Epidermal melanocyte (primary cell): ENCODE measurements at regions not wholly inside any gene's neighbourhood (a gene's known extent, or its start where the extent isn't known, plus 50 kb on each side); places are given as distances from the start of the nearest gene placed in this dataset.
"Not testable (repeated sequence)": the region's sequence is repeated elsewhere in the genome, so short reads cannot be mapped to it uniquely, and the experiment has no call there.

Experiments
- DNase-seq: peaks from one replicate; pipeline ENCODE4 v3.0.0; 2011; ENCODE audit warnings: low spot score; ENCODE audit not compliant: insufficient read length

DNA sequence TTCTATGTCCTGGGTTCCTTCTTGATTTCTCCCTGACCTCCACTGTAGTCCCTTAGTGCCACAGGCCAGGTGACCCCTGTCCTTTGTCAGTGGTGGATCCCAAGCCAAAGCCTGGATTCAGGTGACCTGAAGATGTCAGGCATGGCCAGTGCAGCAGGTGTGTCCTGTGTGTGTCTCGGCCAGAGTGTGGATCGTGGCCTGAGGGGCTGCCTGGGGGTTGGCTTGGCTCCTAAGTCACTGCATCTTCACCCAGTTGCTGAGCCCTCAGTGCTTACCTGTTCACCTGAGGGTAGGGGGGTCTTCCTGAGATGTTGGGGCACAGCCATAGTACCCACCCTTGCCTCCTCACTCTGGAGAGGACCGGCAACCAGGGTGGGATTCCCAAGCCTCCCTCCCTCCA, 61.8 kb upstream of the PITX1 start:
- DNase-seq: no peak

DNA sequence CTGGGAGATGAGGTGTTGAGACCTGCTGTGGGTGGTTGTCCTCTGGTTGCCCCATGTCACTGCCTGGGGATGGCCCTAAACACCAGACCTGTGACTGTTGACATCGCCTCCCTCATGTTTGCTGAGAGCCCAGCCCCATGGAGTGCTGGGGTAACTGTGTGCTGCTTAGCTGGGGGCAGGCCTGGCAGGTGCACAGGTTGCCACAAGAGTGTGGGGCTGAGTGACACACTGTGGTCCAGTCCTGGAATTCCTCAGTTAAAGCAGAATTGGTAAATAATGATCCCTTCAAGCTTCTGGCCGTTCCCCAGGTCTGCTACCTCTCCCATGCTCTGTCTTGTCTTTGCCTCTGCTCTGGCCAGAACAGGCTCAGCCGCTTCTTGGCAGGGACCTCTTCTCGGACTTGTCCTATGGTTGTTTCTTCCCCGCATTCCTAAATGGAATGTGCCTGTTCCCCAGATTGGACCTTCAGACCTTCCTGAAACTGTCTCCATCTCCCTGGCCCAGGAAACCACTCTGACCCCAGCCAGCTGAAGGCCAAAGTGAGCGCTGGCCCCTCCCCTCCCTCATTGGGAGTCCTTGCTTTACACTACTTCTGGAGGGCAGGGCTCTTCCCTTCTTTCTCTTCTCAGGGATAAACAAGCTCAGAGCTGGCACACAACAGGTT, 61.2 kb upstream of the PITX1 start:
- DNase-seq: no peak

DNA sequence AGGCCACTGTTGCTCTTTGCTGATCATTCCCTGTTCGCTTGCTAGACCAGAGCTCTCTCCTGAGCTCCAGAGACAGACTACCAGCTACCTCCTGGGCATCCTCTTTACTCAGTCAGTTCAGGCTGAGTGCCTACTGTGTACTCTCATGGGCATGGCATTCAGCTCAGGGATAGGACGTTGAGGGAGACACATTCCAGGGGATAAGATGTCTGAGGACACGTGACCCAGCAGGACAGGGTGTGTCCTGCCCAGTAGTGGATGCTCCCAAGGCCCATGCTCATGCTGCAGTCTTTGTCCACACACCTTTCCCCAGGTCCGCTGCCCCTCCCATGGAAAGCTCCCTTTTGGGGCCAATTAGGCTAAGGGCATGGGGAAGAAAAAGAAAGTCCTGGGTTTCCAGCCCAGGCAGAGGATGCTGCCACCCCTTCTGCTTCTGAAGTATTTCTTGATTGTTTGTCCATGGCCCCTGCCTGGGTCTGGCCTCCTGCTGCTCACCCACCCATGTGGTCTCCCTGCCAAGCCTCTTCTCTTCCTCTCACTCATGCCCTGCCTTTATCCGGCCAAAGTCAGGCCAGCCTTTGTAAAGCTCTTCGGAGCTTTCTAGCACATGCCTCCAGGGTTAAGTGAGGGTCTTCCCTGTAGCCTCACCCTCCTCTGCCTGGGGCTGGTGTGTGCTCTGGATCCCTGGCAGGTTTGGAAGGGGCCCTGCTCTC, 60.5 kb upstream of the PITX1 start:
- no peak for DNase-seq

DNA sequence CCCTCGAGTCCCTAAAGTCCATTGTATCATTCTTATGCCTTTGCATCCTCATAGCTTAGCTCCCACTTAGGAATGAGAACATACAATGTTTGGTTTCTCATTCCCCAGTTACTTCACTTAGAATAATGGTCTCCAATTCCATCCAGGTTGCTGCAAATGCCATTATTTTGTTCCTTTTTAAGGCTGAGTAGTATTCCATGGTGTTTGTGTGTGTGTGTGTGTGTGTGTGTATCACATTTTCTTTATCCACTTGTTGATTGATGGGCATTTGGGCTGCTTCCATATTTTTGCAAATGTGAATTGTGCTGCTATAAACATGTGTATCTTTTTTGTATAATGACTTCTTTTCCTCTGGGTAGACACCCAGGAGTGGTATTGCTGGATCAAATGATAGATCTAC, 59.5 kb upstream of the PITX1 start:
- not testable (repeated sequence) for DNase-seq

DNA sequence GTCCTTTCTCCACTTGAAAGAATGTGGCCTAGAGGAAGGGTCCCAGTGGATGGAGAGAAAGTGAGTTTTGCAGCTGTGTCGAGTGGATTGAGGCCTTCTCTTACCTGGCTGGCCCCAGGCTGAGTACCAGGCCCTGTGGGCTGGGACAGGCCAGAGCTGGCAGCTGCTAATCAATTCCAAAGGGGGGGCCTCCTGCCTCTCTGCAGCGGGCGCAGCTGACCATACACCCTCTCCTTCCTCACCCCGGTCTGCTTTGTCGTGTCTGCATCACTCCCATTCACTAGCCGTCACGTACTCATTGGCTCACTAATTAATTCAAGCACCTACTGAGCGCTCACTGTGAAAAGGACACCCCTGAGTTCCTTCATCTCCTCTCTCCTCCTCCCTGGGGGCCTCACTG, 58.4 kb upstream of the PITX1 start:
- no peak for DNase-seq

DNA sequence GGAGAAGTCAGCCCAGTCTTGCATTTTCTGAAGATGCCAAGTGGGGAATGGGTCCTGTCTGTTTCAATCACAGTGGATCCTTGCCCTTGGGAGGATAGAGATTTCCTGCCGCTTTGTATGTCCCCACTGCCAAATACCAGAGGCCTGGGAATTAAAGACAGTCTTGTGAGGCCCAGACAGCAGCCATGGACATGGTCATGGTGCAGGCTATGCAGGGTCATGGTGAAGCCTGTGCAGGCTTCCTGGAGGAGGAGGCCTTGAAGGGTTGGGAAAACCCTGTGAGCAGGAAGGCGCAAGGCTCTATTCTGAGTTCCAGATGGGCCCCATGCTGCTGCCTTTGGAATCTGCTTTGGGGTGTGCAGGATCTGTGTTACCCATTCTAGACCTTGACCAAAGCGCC, 57.3 kb upstream of the PITX1 start:
- no peak for DNase-seq

DNA sequence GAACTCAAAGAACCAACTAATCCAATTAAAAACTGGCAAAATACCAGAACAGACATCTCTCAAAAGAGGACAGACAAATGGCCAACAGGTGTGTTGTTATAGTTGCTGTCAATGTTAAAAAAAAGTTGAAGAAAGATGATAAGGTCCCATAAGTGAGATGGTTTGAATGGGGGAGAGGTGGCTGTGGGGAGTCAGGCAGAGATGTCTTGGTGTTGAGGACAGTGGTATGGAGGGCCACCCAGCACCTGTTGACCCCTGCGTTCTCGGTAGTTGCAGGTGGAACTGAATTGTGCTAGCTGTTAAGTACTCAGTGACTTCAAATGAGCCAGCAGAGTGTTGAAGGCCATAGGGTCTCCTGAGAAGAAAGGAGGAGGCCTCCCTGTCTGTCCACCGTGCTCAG, 55.9 kb upstream of the PITX1 start:
- DNase-seq: no peak

DNA sequence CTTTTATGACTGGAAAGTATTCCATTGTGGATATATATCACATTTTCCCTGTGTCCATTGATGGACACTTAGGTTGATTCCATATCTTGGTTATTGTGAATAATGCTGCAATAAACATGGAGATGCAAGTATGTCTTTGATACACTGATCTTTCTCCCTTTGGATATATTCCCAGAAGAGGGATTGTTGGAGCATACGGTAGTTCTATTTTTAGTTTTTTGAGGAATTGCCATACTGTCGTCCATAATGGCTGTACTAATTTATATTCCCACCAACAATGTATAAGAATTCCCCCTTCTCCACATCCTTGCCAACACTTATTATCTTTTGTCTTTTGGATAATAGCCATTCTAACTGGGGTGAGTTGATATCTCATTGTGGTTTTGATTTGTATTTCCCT, 54.9 kb upstream of the PITX1 start:
- DNase-seq: no peak

DNA sequence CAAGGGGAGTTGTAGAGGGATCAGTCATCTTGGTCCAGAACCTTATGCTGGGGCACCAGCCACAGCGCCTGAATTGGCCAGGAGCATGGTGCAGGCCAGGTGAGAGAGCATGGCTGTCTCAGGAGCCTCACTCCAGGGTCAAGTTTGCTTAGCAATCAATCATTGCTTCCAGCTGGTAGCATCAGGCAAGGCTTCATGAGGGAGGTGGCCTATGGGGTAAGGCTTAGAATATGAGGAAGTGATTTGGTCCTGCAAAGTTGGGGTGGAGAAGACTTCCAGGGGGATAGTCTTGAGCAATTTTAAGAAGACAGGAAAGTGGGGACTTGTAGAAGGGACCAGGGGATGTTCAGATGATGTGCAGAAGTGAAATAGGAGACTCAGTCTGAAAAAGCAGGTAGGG, 53.9 kb upstream of the PITX1 start:
- no peak for DNase-seq

DNA sequence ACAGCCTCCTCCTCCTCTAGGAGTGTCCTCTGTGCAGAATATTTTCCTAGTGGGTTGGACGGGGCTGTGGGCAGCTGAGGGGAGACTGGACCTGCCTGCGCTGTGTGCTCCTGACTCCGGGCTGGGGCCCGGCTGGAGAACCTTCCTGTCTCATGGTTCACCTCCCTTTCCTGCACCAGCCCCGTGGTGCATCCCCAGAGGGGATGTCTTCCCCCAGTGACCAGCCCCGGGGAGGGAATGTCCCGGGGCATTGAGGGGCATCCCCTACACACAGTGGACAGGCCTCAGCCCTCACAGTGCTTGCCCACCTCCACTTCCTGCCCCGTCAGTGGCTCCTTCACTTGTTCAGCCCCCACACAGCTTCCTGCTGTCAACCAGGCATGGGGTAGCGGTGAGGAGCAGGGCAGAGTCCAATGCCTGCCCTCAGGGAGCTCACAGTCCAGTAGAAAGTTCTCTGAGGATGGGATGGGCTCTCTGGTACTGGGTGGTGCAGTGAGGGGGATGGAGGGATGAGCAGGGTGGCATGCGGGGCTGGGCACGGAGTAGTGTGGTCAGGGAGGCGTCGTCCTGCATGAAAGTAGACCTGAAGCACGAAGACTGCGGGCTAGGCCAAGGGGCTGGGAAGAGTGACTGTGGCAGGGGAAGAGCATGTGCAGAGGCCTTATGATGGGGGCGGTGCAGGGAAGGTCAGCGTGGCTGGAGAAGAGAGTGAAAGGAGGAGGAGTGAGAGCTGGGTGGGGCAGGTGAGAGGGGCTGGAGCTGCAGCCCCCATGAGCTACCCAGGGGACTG, 52.1 kb upstream of the PITX1 start:
- no peak for DNase-seq

DNA sequence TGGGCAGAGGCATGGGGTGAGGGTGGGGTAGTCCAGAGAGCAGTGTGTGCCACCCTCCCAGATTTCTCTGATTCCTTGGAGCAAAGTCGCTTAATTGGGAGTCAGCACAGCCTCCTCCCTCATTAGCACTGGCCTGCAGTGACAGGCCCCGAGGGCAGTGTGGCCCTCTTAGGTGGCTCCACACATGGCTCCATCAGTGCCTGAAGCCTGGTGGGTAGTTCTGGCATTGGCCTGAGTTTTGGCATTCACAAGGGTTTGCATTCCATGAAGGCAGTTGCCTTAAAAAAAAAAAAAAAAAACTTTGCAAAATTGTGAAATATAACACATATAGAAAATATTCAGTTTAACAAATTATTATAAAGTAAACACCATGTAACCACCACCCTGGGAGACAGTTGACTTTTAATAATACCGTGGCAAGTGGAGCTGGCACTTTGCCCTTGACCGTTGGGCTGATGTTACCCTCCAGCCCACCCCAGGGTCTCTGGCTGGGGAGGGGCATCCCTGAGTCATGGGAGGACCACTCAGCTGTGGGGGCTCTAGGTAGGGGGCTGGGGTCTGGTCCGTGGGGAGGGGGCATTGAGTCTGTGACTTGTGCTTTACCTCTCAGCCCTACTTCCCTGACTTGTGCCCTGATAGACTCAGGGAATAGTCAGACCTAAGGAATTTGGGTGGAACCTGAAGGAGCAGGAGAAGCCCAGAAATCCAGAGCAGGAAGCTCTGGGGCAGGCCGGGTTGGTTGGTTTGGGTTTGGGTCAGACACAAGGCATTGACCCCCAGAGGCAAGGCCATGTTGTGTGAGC, 51.3 kb upstream of the PITX1 start:
- DNase-seq: no peak
